Endothelial cell of umbilical vein (primary cell): ENCODE measurements at regions not wholly inside any gene's neighbourhood (a gene's known extent, or its start where the extent isn't known, plus 50 kb on each side); places are given as distances from the start of the nearest gene placed in this dataset.

ENCODE experiments used
- BruUV-seq: library from RNA; stranded (reverse); fragments of 400-500 nt; replicated peaks from 2 replicates; lab custom pipeline; 2021; lab: Mats Ljungman, UMichigan
- CTCF ChIA-PET: fragments of 300-600, 350-600 bp; sonication (Branson Sonifier 250); formaldehyde crosslinking; loops from one replicate; lab custom pipeline; 2021; ENCODE audit warnings: antibody characterized with exemption, inconsistent platforms; lab: Charles Lee
- POLR2A ChIA-PET: fragments of 300-600, 350-600 bp; sonication (Branson Sonifier 250); formaldehyde crosslinking; loops from one replicate; lab custom pipeline; 2021; ENCODE audit warnings: antibody characterized with exemption, inconsistent platforms; lab: Charles Lee
- DNase-seq: peaks from one replicate; pipeline ENCODE4 v3.0.0-alpha.2; 2011; ENCODE audit warnings: low read depth, low spot score
- FAIRE-seq: peaks from 2 replicates; lab custom pipeline; 2011; peaks lifted over from hg19 to GRCh38; lab: Jason Lieb, UNC
- H2AFZ ChIP-seq: 2 replicates; pipeline ENCODE4 v1.6.0; 2012; ENCODE audit warnings: low read depth, low read length, control low read depth, inconsistent platforms
- H3K27ac ChIP-seq: 2 replicates; pipeline ENCODE4 v1.5.1; 2011; ENCODE audit warnings: low read depth, mild to moderate bottlenecking, control low read depth, low read length, moderate library complexity; ENCODE audit not compliant: insufficient read depth
- H3K27me3 ChIP-seq, 2 experiments: 2 replicates each; pipeline versions ENCODE4 v1.6.0 to v1.6.1; 2011; ENCODE audit warnings: low read length in 2 of 2, mixed read lengths in 1 of 2; ENCODE audit not compliant: control insufficient read depth in 2 of 2, insufficient read depth in 2 of 2
- H3K36me3 ChIP-seq, 2 experiments: 2 replicates in 1 of 2; 3 replicates in 1 of 2; pipeline ENCODE4 v1.5.1; 2011; ENCODE audit warnings: low read length in 2 of 2, mild to moderate bottlenecking in 1 of 2, moderate library complexity in 1 of 2; ENCODE audit not compliant: control insufficient read depth in 2 of 2, insufficient read depth in 2 of 2; ENCODE audit errors: extremely low read depth in 1 of 2
- H3K4me1 ChIP-seq: 3 replicates; pipeline ENCODE4 v1.5.1; 2011; ENCODE audit warnings: mild to moderate bottlenecking, low read length; ENCODE audit not compliant: control insufficient read depth, insufficient read depth; ENCODE audit errors: extremely low read depth
- H3K4me2 ChIP-seq: 2 replicates; pipeline ENCODE4 v1.6.1; 2011; ENCODE audit warnings: low read length, control low read depth, mixed read lengths; ENCODE audit not compliant: insufficient read depth
- H3K4me3 ChIP-seq, 3 experiments: fragments of 200-600 bp in 1 of 3; sonication (generic), shearing (Covaris generic) in 1 of 3; replicated peaks in 1 of 3; 2 replicates each; pipeline ENCODE4 v1.5.1; 2011 to 2016; ENCODE audit warnings: control low read depth in 3 of 3, low read length in 3 of 3, mild to moderate bottlenecking in 2 of 3, inconsistent platforms in 1 of 3, low read depth in 1 of 3, moderate library complexity in 1 of 3; ENCODE audit not compliant: insufficient read depth in 1 of 3
- H3K79me2 ChIP-seq: 2 replicates; pipeline ENCODE4 v1.6.0; 2012; ENCODE audit warnings: low read length, inconsistent platforms; ENCODE audit not compliant: control insufficient read depth, insufficient read depth
- H3K9ac ChIP-seq: replicated peaks from 2 replicates; pipeline ENCODE3; 2011; ENCODE audit warnings: low read length, control low read depth; ENCODE audit not compliant: insufficient read depth; ENCODE audit errors: extremely low read depth
- H3K9me1 ChIP-seq: replicated peaks from 3 replicates; pipeline ENCODE4 v1.6.0; 2011; ENCODE audit warnings: mild to moderate bottlenecking, low read length; ENCODE audit not compliant: control insufficient read depth, insufficient read depth; ENCODE audit errors: extremely low read depth
- H3K9me3 ChIP-seq: replicated peaks from 2 replicates; pipeline ENCODE4 v1.5.1; 2012; ENCODE audit warnings: low read length, inconsistent platforms; ENCODE audit not compliant: control insufficient read depth, insufficient read depth
- H4K20me1 ChIP-seq: replicated peaks from 2 replicates; pipeline ENCODE3; 2011; ENCODE audit warnings: mild to moderate bottlenecking, low read length; ENCODE audit not compliant: control insufficient read depth, insufficient read depth; ENCODE audit errors: extremely low read depth
- EZH2 ChIP-seq: IDR thresholded peaks from 2 replicates; pipeline ENCODE4 v1.6.1; 2012; ENCODE audit warnings: borderline replicate concordance, low read depth, mild to moderate bottlenecking, moderate library complexity, low read length, inconsistent platforms; ENCODE audit not compliant: severe bottlenecking
- FOS ChIP-seq: IDR thresholded peaks from 2 replicates; pipeline ENCODE4 v1.6.1; 2011; ENCODE audit warnings: mild to moderate bottlenecking, low read length, moderate library complexity, borderline replicate concordance; ENCODE audit not compliant: insufficient read depth
- GATA2 ChIP-seq: IDR thresholded peaks from 2 replicates; pipeline ENCODE4 v1.7.0; 2011; ENCODE audit warnings: low read depth, mild to moderate bottlenecking, moderate library complexity, mixed read lengths, low read length; ENCODE audit not compliant: insufficient read length, insufficient read depth
- JUN ChIP-seq: IDR thresholded peaks from 2 replicates; pipeline ENCODE4 v1.6.1; 2011; ENCODE audit warnings: borderline replicate concordance, low read depth; ENCODE audit not compliant: insufficient read length, insufficient read depth
- MYC ChIP-seq: IDR thresholded peaks from one replicate; pipeline ENCODE4 v1.6.1; 2011; ENCODE audit warnings: mild to moderate bottlenecking, low read depth, low read length
- POLR2A ChIP-seq: IDR thresholded peaks from 2 replicates; pipeline ENCODE4 v1.6.1; 2012; ENCODE audit warnings: low read depth, mild to moderate bottlenecking, control low read depth, low read length
- POLR2AphosphoS5 ChIP-seq: IDR thresholded peaks from 2 replicates; pipeline ENCODE4 v1.6.1; 2012; ENCODE audit warnings: low read depth, mild to moderate bottlenecking, control low read depth, low read length, moderate library complexity; ENCODE audit not compliant: insufficient read depth
- dilution Hi-C: fragments of 300-500 bp; cut with MboI; formaldehyde crosslinking; loops from one replicate; pipeline ENCODE4 v1.15.0; 2019; ENCODE audit warnings: low sequenced_read_pairs; ENCODE audit not compliant: extremely low pct_ligation_motif_present
- intact Hi-C: fragments of 100-400 bp; cut with micrococcal nuclease; formaldehyde crosslinking; loops from one replicate; pipeline ENCODE4 v1.10.0; 2022
- TF ChIP-seq, protein P1 (sequence below), 2 donors: IDR thresholded peaks; 1 replicate in 1 of 2; 2 replicates in 1 of 2; pipeline ENCODE4 v1.5.1; 2011; ENCODE audit warnings: low read length in 2 of 2, mild to moderate bottlenecking in 2 of 2, moderate library complexity in 2 of 2, control low read depth in 1 of 2, inconsistent platforms in 1 of 2, low read depth in 1 of 2; ENCODE audit not compliant: insufficient read depth in 1 of 2; ENCODE audit errors: extremely low read depth in 1 of 2
- TF ChIP-seq, protein P2 (sequence below): IDR thresholded peaks from 2 replicates; pipeline ENCODE4 v1.6.1; 2011; ENCODE audit not compliant: insufficient read depth, insufficient read length

- no TSS peak for BruUV-seq
- no peak overlapping the region for H3K4me3 ChIP-seq
- TF ChIP-seq, protein P1, sequence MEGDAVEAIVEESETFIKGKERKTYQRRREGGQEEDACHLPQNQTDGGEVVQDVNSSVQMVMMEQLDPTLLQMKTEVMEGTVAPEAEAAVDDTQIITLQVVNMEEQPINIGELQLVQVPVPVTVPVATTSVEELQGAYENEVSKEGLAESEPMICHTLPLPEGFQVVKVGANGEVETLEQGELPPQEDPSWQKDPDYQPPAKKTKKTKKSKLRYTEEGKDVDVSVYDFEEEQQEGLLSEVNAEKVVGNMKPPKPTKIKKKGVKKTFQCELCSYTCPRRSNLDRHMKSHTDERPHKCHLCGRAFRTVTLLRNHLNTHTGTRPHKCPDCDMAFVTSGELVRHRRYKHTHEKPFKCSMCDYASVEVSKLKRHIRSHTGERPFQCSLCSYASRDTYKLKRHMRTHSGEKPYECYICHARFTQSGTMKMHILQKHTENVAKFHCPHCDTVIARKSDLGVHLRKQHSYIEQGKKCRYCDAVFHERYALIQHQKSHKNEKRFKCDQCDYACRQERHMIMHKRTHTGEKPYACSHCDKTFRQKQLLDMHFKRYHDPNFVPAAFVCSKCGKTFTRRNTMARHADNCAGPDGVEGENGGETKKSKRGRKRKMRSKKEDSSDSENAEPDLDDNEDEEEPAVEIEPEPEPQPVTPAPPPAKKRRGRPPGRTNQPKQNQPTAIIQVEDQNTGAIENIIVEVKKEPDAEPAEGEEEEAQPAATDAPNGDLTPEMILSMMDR (IDR thresholded peaks at IDR 0.05; ENCODE audit: extremely low read depth in 1 of 2, insufficient read depth in 1 of 2, low read depth in 1 of 2, low read length in 2 of 2) = no peak
- TF ChIP-seq FOS (no peak), EZH2 (no peak), POLR2AphosphoS5 (no peak), POLR2A (no peak), GATA2 (no peak), JUN (no peak), MYC (no peak)
- TF ChIP-seq, protein P2, sequence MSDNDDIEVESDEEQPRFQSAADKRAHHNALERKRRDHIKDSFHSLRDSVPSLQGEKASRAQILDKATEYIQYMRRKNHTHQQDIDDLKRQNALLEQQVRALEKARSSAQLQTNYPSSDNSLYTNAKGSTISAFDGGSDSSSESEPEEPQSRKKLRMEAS = no peak
- no peaks in the 10 kb centered on the region for H3K9me3 ChIP-seq
- H4K20me1 ChIP-seq = no peaks in the 10 kb centered on the region
- peak; percentile 21 for FAIRE-seq
- H3K4me2 ChIP-seq = no peak overlapping the region
- ChIA-PET CTCF (interaction anchor here (0.8 to 1.0 kb wide), 2 partner anchors 11 to 12 kb away, joined by 3 read pairs; no protein-coding TSS in a partner anchor), POLR2A (no interaction called here)
- DNase-seq = peak; percentile 67
- H2AFZ ChIP-seq = no peak overlapping the region
- H3K27me3 ChIP-seq = no peaks in the 10 kb centered on the region
- intact Hi-C loops = no loop called here
- no peak overlapping the region for H3K27ac ChIP-seq
- H3K79me2 ChIP-seq = no peaks in the 10 kb centered on the region
- no peak overlapping the region for H3K9ac ChIP-seq
- no peaks in the 10 kb centered on the region for H3K9me1 ChIP-seq
- no peaks in the 10 kb centered on the region for H3K4me1 ChIP-seq
- H3K36me3 ChIP-seq = no peaks in the 10 kb centered on the region
- dilution Hi-C loops = no loop called here
Measured at GRCh38 chr3:110656394-110657025, 415.1 kb upstream of the NECTIN3 start.
